GM23338 (cell line): ENCODE measurements at regions not wholly inside any gene's neighbourhood (a gene's known extent, or its start where the extent isn't known, plus 50 kb on each side); places are given as distances from the start of the nearest gene placed in this dataset.

Source experiments
- ATAC-seq: fragments of 200-7000 bp; cut with Tn5 transposase; 3 replicates; pipeline ENCODE4 v1.9.1; 2020
- DNase-seq: peaks from one replicate; pipeline ENCODE4 v3.0.0-alpha.2; 2015; ENCODE audit warnings: low spot score
- H2AFZ ChIP-seq: fragments of 200-600 bp; sonication (generic); 2 replicates; pipeline ENCODE4 v1.8.0; 2016; ENCODE audit warnings: antibody characterized with exemption, mild to moderate bottlenecking, moderate library complexity
- H3F3A ChIP-seq: fragments of 200-600 bp; sonication (generic); replicated peaks from 2 replicates; pipeline ENCODE4 v1.8.0; 2017; ENCODE audit warnings: antibody characterized with exemption, mixed run types, low read depth
- H3K27ac ChIP-seq: fragments of 200-600 bp; sonication (generic); 2 replicates; pipeline ENCODE4 v1.6.1; 2016; ENCODE audit warnings: low read depth
- H3K27me3 ChIP-seq: fragments of 200-600 bp; sonication (generic); 2 replicates; pipeline ENCODE4 v1.8.0; 2016; ENCODE audit warnings: mild to moderate bottlenecking, mixed run types, moderate library complexity; ENCODE audit not compliant: insufficient read depth
- H3K36me3 ChIP-seq: fragments of 200-600 bp; sonication (generic); 2 replicates; pipeline ENCODE4 v1.8.0; 2016; ENCODE audit warnings: mild to moderate bottlenecking; ENCODE audit not compliant: insufficient read depth
- H3K4me1 ChIP-seq: fragments of 200-600 bp; sonication (generic); 2 replicates; pipeline ENCODE4 v1.8.0; 2016; ENCODE audit warnings: mild to moderate bottlenecking, moderate library complexity; ENCODE audit not compliant: insufficient read depth
- H3K4me2 ChIP-seq: fragments of 200-600 bp; sonication (generic); 2 replicates; pipeline ENCODE4 v1.7.1; 2017; ENCODE audit warnings: mixed run types
- H3K4me3 ChIP-seq: fragments of 200-600 bp; sonication (generic); 2 replicates; pipeline ENCODE4 v1.6.1; 2016; ENCODE audit warnings: mixed run types
- H3K79me2 ChIP-seq: fragments of 200-600 bp; sonication (generic); replicated peaks from 2 replicates; pipeline ENCODE4 v1.8.0; 2017; ENCODE audit warnings: mild to moderate bottlenecking; ENCODE audit not compliant: insufficient read depth
- H3K9me2 ChIP-seq: fragments of 200-600 bp; sonication (generic); 2 replicates; pipeline ENCODE4 v1.8.0; 2017; ENCODE audit not compliant: insufficient read depth
- H4K20me1 ChIP-seq: fragments of 200-600 bp; sonication (generic); replicated peaks from 2 replicates; pipeline ENCODE4 v1.8.0; 2017; ENCODE audit warnings: mild to moderate bottlenecking; ENCODE audit not compliant: insufficient read depth
- H3K27ac Mint-ChIP-seq: 2 replicates; pipeline ENCODE4 v1.8.0; 2020; ENCODE audit warnings: inconsistent platforms, mild to moderate bottlenecking, moderate library complexity, mixed read lengths
- H3K27me3 Mint-ChIP-seq: 3 replicates; pipeline ENCODE4 v1.8.0; 2022; ENCODE audit warnings: low read depth, mild to moderate bottlenecking, moderate library complexity, mixed read lengths, inconsistent platforms; ENCODE audit not compliant: insufficient read depth, poor library complexity
- H3K36me3 Mint-ChIP-seq: 3 replicates; pipeline ENCODE4 v1.8.0; 2021; ENCODE audit warnings: low read depth, mild to moderate bottlenecking, inconsistent platforms, moderate library complexity, mixed read lengths
- H3K4me1 Mint-ChIP-seq: 3 replicates; pipeline ENCODE4 v1.8.0; 2020; ENCODE audit warnings: mild to moderate bottlenecking, inconsistent platforms, mixed read lengths
- H3K4me3 Mint-ChIP-seq: 3 replicates; pipeline ENCODE4 v1.8.0; 2021; ENCODE audit warnings: moderate library complexity, mild to moderate bottlenecking, inconsistent platforms, mixed read lengths
- H3K9me3 Mint-ChIP-seq: 3 replicates; pipeline ENCODE4 v1.8.0; 2020; ENCODE audit warnings: moderate library complexity, mild to moderate bottlenecking, inconsistent platforms, mixed read lengths
- CREB1 ChIP-seq: fragments of 250-450 bp; sonication (Bioruptor Pico); IDR thresholded peaks from 2 replicates; pipeline ENCODE4 v1.5.0; 2020; ENCODE audit warnings: low read depth, mild to moderate bottlenecking, moderate library complexity
- EZH2 ChIP-seq: fragments of 200-600 bp; sonication (generic); IDR thresholded peaks from one replicate; pipeline ENCODE4 v1.8.0; 2017; ENCODE audit warnings: antibody characterized with exemption, mild to moderate bottlenecking, low read depth; ENCODE audit not compliant: unreplicated experiment
- EZH2phosphoT487 ChIP-seq: fragments of 200-600 bp; sonication (generic); IDR thresholded peaks from one replicate; pipeline ENCODE4 v1.8.1; 2018; ENCODE audit warnings: antibody characterized with exemption; ENCODE audit not compliant: unreplicated experiment
- STAT1 ChIP-seq: IDR thresholded peaks from one replicate; pipeline ENCODE4 v1.6.1; 2016; ENCODE audit warnings: antibody characterized with exemption; ENCODE audit not compliant: unreplicated experiment
- ZNF114 ChIP-seq: fragments of 250-450 bp; sonication (Bioruptor Pico); IDR thresholded peaks from 2 replicates; pipeline ENCODE4 v1.5.0; 2020; ENCODE audit warnings: mild to moderate bottlenecking, moderate library complexity
- ZNF331 ChIP-seq: fragments of 250-450 bp; sonication (Bioruptor Pico); IDR thresholded peaks from 2 replicates; pipeline ENCODE4 v1.5.0; 2020; ENCODE audit warnings: low read depth, mild to moderate bottlenecking, moderate library complexity
- TF ChIP-seq, protein P1 (sequence below), 2 experiments: fragments of 200-600 bp in 1 of 2; sonication (generic) in 1 of 2; conservative IDR thresholded peaks; 2 replicates each; pipeline versions ENCODE4 v1.5.1 to v1.6.1; 2016 to 2017; ENCODE audit warnings: antibody characterized with exemption in 2 of 2, low read depth in 2 of 2, mild to moderate bottlenecking in 2 of 2, moderate library complexity in 1 of 2
- TF ChIP-seq, protein P2 (sequence below): IDR thresholded peaks from one replicate; pipeline ENCODE4 v1.6.1; 2018; ENCODE audit warnings: antibody characterized with exemption; ENCODE audit not compliant: unreplicated experiment
- TF ChIP-seq, protein P3 (sequence below): IDR thresholded peaks from 2 replicates; pipeline ENCODE4 v1.6.1; 2016; ENCODE audit warnings: antibody characterized with exemption

DNA sequence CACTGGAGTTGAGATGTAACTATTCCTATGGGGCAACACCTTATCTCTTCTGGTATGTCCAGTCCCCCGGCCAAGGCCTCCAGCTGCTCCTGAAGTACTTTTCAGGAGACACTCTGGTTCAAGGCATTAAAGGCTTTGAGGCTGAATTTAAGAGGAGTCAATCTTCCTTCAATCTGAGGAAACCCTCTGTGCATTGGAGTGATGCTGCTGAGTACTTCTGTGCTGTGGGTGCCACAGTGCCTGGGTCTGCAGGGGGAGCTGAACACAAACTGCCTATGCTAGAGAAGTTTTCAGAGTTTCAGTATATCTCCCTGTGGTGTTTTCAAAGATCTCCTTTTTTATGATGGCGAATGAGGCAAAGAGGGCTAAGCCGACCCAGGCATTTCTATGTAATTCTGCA lies 179.2 kb upstream of the OR4E1 start (continued):
- no peak for TF ChIP-seq EZH2
- TF ChIP-seq EZH2phosphoT487: no peak
- TF ChIP-seq, protein P1, sequence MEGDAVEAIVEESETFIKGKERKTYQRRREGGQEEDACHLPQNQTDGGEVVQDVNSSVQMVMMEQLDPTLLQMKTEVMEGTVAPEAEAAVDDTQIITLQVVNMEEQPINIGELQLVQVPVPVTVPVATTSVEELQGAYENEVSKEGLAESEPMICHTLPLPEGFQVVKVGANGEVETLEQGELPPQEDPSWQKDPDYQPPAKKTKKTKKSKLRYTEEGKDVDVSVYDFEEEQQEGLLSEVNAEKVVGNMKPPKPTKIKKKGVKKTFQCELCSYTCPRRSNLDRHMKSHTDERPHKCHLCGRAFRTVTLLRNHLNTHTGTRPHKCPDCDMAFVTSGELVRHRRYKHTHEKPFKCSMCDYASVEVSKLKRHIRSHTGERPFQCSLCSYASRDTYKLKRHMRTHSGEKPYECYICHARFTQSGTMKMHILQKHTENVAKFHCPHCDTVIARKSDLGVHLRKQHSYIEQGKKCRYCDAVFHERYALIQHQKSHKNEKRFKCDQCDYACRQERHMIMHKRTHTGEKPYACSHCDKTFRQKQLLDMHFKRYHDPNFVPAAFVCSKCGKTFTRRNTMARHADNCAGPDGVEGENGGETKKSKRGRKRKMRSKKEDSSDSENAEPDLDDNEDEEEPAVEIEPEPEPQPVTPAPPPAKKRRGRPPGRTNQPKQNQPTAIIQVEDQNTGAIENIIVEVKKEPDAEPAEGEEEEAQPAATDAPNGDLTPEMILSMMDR (conservative IDR thresholded peaks at IDR 0.05; ENCODE audit: low read depth in 2 of 2): no peak
- TF ChIP-seq, protein P2, sequence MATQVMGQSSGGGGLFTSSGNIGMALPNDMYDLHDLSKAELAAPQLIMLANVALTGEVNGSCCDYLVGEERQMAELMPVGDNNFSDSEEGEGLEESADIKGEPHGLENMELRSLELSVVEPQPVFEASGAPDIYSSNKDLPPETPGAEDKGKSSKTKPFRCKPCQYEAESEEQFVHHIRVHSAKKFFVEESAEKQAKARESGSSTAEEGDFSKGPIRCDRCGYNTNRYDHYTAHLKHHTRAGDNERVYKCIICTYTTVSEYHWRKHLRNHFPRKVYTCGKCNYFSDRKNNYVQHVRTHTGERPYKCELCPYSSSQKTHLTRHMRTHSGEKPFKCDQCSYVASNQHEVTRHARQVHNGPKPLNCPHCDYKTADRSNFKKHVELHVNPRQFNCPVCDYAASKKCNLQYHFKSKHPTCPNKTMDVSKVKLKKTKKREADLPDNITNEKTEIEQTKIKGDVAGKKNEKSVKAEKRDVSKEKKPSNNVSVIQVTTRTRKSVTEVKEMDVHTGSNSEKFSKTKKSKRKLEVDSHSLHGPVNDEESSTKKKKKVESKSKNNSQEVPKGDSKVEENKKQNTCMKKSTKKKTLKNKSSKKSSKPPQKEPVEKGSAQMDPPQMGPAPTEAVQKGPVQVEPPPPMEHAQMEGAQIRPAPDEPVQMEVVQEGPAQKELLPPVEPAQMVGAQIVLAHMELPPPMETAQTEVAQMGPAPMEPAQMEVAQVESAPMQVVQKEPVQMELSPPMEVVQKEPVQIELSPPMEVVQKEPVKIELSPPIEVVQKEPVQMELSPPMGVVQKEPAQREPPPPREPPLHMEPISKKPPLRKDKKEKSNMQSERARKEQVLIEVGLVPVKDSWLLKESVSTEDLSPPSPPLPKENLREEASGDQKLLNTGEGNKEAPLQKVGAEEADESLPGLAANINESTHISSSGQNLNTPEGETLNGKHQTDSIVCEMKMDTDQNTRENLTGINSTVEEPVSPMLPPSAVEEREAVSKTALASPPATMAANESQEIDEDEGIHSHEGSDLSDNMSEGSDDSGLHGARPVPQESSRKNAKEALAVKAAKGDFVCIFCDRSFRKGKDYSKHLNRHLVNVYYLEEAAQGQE: no peak
- TF ChIP-seq, protein P3, sequence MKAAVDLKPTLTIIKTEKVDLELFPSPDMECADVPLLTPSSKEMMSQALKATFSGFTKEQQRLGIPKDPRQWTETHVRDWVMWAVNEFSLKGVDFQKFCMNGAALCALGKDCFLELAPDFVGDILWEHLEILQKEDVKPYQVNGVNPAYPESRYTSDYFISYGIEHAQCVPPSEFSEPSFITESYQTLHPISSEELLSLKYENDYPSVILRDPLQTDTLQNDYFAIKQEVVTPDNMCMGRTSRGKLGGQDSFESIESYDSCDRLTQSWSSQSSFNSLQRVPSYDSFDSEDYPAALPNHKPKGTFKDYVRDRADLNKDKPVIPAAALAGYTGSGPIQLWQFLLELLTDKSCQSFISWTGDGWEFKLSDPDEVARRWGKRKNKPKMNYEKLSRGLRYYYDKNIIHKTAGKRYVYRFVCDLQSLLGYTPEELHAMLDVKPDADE: no peak
- TF ChIP-seq ZNF331 (CRISPR knock-in tag): no peak
- TF ChIP-seq STAT1: no peak
- TF ChIP-seq CREB1 (CRISPR knock-in tag): no peak
- TF ChIP-seq ZNF114 (CRISPR knock-in tag): no peak

DNA sequence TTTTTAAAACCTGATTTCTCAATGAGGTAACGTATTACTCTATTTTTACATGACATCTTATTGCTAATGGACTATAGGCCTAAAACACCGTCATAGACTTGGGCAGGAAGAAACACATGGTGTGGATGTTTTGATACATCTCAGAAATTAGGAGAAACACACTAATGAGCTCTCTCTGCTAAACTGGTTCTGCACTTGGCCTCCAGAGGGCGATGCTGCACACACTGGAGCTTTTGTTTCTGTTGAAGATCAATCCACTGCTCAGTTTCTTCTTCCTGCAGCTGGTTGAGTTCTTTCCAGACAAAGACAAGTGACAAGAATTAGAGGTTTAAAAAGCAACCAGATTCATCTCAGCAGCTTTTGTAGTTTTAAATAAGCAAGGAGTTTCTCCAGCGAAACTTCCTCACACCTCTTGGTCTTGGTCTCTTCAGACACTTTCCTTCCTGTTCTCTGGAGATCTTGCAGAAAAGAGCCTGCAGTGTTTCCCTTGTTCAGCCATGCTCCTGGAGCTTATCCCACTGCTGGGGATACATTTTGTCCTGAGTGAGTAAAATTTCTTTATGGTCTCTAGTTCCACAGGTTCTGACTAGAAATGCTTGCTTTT lies 178.5 kb upstream of the OR4E1 start:
- Histone ChIP-seq H3K27ac (no peak overlapping the region), H3K27me3 (no peaks in the 10 kb centered on the region)
- H3K27me3 Mint-ChIP-seq: peaks cover 1% of the 10 kb centered on the region
- TF ChIP-seq, protein P2: no peak

More for the DNA sequence above, 178.5 kb upstream of the OR4E1 start:
- Histone ChIP-seq H3K9me2 (no peaks in the 10 kb centered on the region), H3K4me1 (no peaks in the 10 kb centered on the region), H4K20me1 (no peaks in the 10 kb centered on the region), H3K4me2 (no peak overlapping the region), H3K79me2 (no peaks in the 10 kb centered on the region), H3F3A (no peaks in the 10 kb centered on the region), H3K4me3 (no peak overlapping the region), H2AFZ (peak overlapping the region; percentile 61; the same call in 1 of the 2 replicates), H3K36me3 (no peaks in the 10 kb centered on the region)
- Mint-ChIP-seq H3K9me3 (no peaks in the 10 kb centered on the region), H3K4me3 (no peak overlapping the region), H3K36me3 (no peaks in the 10 kb centered on the region), H3K4me1 (peaks cover 2% of the 10 kb centered on the region; the same call in 1 of the 3 replicates), H3K27ac (no peak overlapping the region; the same call in 1 of the 2 replicates)
- DNase-seq (peak; percentile 82), ATAC-seq (peak; percentile 90)
